Lower leg skin (tissue), 4 donors: ENCODE measurements at regions not wholly inside any gene's neighbourhood (a gene's known extent, or its start where the extent isn't known, plus 50 kb on each side); places are given as distances from the start of the nearest gene placed in this dataset.

Experiments used
- DNase-seq, 2 donors: peaks; one replicate each; pipeline ENCODE4 v3.0.0-alpha.2; 2019; ENCODE audit warnings: low spot score in 2 of 2
- H3K4me3 ChIP-seq: fragments of 200-600 bp; sonication (generic); 2 replicates; pipeline ENCODE4 v1.5.1; 2017; ENCODE audit warnings: mild to moderate bottlenecking, low read depth; ENCODE audit not compliant: poor library complexity, severe bottlenecking
- CTCF ChIP-seq, 3 donors: fragments of 450-650 bp; IDR thresholded peaks; one replicate each; pipeline ENCODE4 v1.5.1; 2016; ENCODE audit warnings: antibody characterized with exemption in 3 of 3, mild to moderate bottlenecking in 3 of 3, moderate library complexity in 2 of 3
- POLR2A ChIP-seq, 2 donors: fragments of 450-650 bp; IDR thresholded peaks; one replicate each; pipeline ENCODE4 v1.6.1; 2016 to 2017; ENCODE audit warnings: antibody characterized with exemption in 2 of 2, mild to moderate bottlenecking in 1 of 2, moderate library complexity in 1 of 2
- WGBS, 2 donors: methylation state at CpG; one replicate each; pipeline ENCODE4 v1.1.5; 2018; 5-methylcytosine and 5-hydroxymethylcytosine counted together
- intact Hi-C: fragments of 100-400 bp; cut with DNase I; formaldehyde crosslinking; loops from one replicate; pipeline ENCODE4 v1.15.0; 2023; ENCODE audit warnings: low total_unique reads

GRCh38 chr3:10602271-10602670, 96.9 kb upstream of the ATP2B2 start:
- H3K4me3 ChIP-seq: no peak overlapping the region
- intact Hi-C loops: loop anchor here (5.0 kb wide), 1 partner anchor 1405 kb away; no protein-coding TSS in a partner anchor
- DNase-seq: no peak
- 79 to 82% methylated on average over 7 of the region's 7 CpGs for WGBS, 2 donors
- TF ChIP-seq POLR2A (IDR thresholded peaks at IDR 0.05) (no peak), CTCF (IDR thresholded peaks at IDR 0.05) (no peak)

GRCh38 chr3:10602769-10603768, 97.7 kb upstream of the ATP2B2 start:
- intact Hi-C loops: loop anchor here (5.0 kb wide), 1 partner anchor 1406 kb away; no protein-coding TSS in a partner anchor
- TF ChIP-seq POLR2A (IDR thresholded peaks at IDR 0.05) (no peak), CTCF (IDR thresholded peaks at IDR 0.05) (no peak)
- 58 to 63% methylated on average over 15 of the region's 15 CpGs for WGBS, 2 donors
- H3K4me3 ChIP-seq: no peak overlapping the region
- DNase-seq: no peak

- 21 to 38% methylated on average over 7 to 13 of the region's 13 CpGs for WGBS, 2 donors
- TF ChIP-seq POLR2A (IDR thresholded peaks at IDR 0.05): no peak
- TF ChIP-seq CTCF (IDR thresholded peaks at IDR 0.05): no peak
- no peak for DNase-seq
- no peak overlapping the region for H3K4me3 ChIP-seq
- intact Hi-C loops: no loop called here
These were observed 103.7 kb upstream of the ATP2B2 start for GRCh38 chr3:10609134-10609533.

DNA sequence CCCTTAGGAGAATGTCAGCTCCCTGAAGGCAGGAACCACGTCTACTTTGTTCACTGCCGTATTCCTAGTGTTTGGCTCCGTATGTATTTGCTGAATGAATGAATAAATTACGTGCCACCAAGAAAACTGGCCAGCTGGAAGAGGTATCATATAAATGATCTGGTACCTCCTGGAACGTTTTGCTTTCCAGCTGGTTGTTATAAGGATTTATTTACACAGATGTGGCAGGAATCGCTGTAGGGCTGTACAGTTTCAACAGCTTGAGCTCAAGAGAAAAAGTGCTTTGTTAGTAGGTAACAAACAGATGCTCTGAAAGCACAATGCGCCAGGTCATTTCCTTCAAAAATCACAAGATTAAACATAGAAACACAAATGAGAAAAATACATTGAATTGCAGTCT, 108.8 kb upstream of the ATP2B2 start:
- 62 to 69% methylated on average over 7 of the region's 7 CpGs for WGBS, 2 donors
- no peak overlapping the region for H3K4me3 ChIP-seq
- TF ChIP-seq CTCF (IDR thresholded peaks at IDR 0.05): no peak
- TF ChIP-seq POLR2A (IDR thresholded peaks at IDR 0.05): no peak
- intact Hi-C loops: loop anchor here (10.0 kb wide), 1 partner anchor 179 kb away; no protein-coding TSS in a partner anchor
- no peak for DNase-seq

GRCh38 chr3:10615715-10616114, 110.3 kb upstream of the ATP2B2 start:
- intact Hi-C loops: loop anchor here (10.0 kb wide), 1 partner anchor 181 kb away; no protein-coding TSS in a partner anchor
- no peak overlapping the region for H3K4me3 ChIP-seq
- TF ChIP-seq CTCF (IDR thresholded peaks at IDR 0.05): no peak
- no peak for TF ChIP-seq POLR2A (IDR thresholded peaks at IDR 0.05)
- DNase-seq: no peak
- 88 to 93% methylated on average over 2 of the region's 2 CpGs for WGBS, 2 donors
